DND-41 (cell line): ENCODE measurements at regions not wholly inside any gene's neighbourhood (a gene's known extent, or its start where the extent isn't known, plus 50 kb on each side); places are given as distances from the start of the nearest gene placed in this dataset.
"Not testable (repeated sequence)": the region's sequence is repeated elsewhere in the genome, so short reads cannot be mapped to it uniquely, and the experiment has no call there.

Experiments used
- CTCF ChIP-seq: IDR thresholded peaks from 2 replicates; pipeline ENCODE4 v1.5.1; 2012; ENCODE audit warnings: borderline replicate concordance, low read length, moderate library complexity, mild to moderate bottlenecking; ENCODE audit not compliant: poor library complexity, severe bottlenecking; ENCODE audit errors: extremely low read depth
- EZH2 ChIP-seq: IDR thresholded peaks from 3 replicates; pipeline ENCODE4 v1.6.1; 2012; ENCODE audit warnings: borderline replicate concordance, low read depth, mild to moderate bottlenecking, moderate library complexity, low read length, inconsistent platforms; ENCODE audit not compliant: severe bottlenecking

DNA sequence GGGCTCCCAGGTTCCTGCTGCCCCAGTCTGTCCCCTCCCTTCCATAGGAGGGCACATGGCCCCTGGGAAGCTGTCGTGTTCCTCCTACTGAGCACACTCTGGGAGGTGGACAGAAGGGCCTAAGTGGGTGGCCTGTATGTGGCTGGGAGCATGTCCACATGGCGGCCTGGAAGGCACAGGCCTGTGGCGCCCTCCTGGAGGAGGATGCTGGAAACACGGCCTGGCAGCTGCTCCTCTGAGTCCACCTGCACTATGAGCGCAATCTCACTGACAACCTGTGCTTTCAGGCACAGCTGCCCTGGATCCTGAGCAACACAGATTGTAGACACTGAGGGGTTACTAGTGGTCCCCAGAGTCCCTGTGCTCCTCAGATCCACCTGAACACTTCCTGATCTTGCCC lies 52.6 kb upstream of the GOLGA6L6 start:
- not testable (repeated sequence) for TF ChIP-seq CTCF, EZH2
